ENCODE measurements at regions not wholly inside any gene's neighbourhood (a gene's known extent, or its start where the extent isn't known, plus 50 kb on each side); places are given as distances from the start of the nearest gene placed in this dataset.

GRCh38 chr2:156004459-156004858 lies 328.1 kb downstream of the NR4A2 start:
- TF ChIP-seq CTCF (IDR thresholded peaks at IDR 0.05; ENCODE audit: control insufficient read depth, extremely low read depth, insufficient read depth): no peak
- H3K4me3 ChIP-seq (ENCODE audit: low read depth, low read length): no peak overlapping the region
- DNase-seq (ENCODE audit: low read depth): no peak

- no peak for DNase-seq (ENCODE audit: low read depth)
- H3K4me3 ChIP-seq (ENCODE audit: low read depth, low read length): no peak overlapping the region
- TF ChIP-seq CTCF (IDR thresholded peaks at IDR 0.05; ENCODE audit: control insufficient read depth, extremely low read depth, insufficient read depth): no peak
These were observed 328.7 kb downstream of the NR4A2 start for GRCh38 chr2:156003780-156004179.

- no peak for TF ChIP-seq CTCF (IDR thresholded peaks at IDR 0.05; ENCODE audit: control insufficient read depth, extremely low read depth, insufficient read depth)
These were observed 330.7 kb downstream of the NR4A2 start for GRCh38 chr2:156001851-156002250.

GRCh38 chr2:155997538-155997937 lies 335.0 kb downstream of the NR4A2 start:
- TF ChIP-seq CTCF (IDR thresholded peaks at IDR 0.05; ENCODE audit: control insufficient read depth, extremely low read depth, insufficient read depth): no peak
- H3K4me3 ChIP-seq (ENCODE audit: low read depth, low read length): no peak overlapping the region
- DNase-seq (ENCODE audit: low read depth): no peak

More at GRCh38 chr2:156001851-156002250, 330.7 kb downstream of the NR4A2 start:
- no peak for DNase-seq (ENCODE audit: low read depth)
- no peak overlapping the region for H3K4me3 ChIP-seq (ENCODE audit: low read depth, low read length)

- TF ChIP-seq CTCF (IDR thresholded peaks at IDR 0.05; ENCODE audit: control insufficient read depth, extremely low read depth, insufficient read depth): no peak
- no peak overlapping the region for H3K4me3 ChIP-seq (ENCODE audit: low read depth, low read length)
- no peak for DNase-seq (ENCODE audit: low read depth)
These were observed 338.2 kb downstream of the NR4A2 start for GRCh38 chr2:155994315-155994714.

- no peak overlapping the region for H3K4me3 ChIP-seq (ENCODE audit: low read depth, low read length)
- no peak for TF ChIP-seq CTCF (IDR thresholded peaks at IDR 0.05; ENCODE audit: control insufficient read depth, extremely low read depth, insufficient read depth)
- DNase-seq (ENCODE audit: low read depth): no peak
These were observed 348.7 kb downstream of the NR4A2 start for GRCh38 chr2:155983845-155984244.

- no peak overlapping the region for H3K4me3 ChIP-seq (ENCODE audit: low read depth, low read length)
- no peak for DNase-seq (ENCODE audit: low read depth)
- TF ChIP-seq CTCF (IDR thresholded peaks at IDR 0.05; ENCODE audit: control insufficient read depth, extremely low read depth, insufficient read depth): no peak
These were observed 350.4 kb downstream of the NR4A2 start for GRCh38 chr2:155982135-155982534.

Data from LNCaP clone FGC (cell line).